GM21825 (cell line): ENCODE measurements at regions not wholly inside any gene's neighbourhood (a gene's known extent, or its start where the extent isn't known, plus 50 kb on each side); places are given as distances from the start of the nearest gene placed in this dataset.

Source experiments
- ATAC-seq: cut with Tn5 transposase; IDR thresholded peaks from one replicate; pipeline ENCODE4 v1.9.1; 2021; ENCODE audit warnings: mild to moderate bottlenecking, moderate library complexity; ENCODE audit not compliant: unreplicated experiment

- no peak for ATAC-seq
Measured at GRCh38 chr7:118671149-118671548, 446.6 kb downstream of the ANKRD7 start.

- no peak for ATAC-seq
Measured at GRCh38 chr7:118684796-118685195, 460.3 kb downstream of the ANKRD7 start.

GRCh38 chr7:118689403-118689802 is 464.9 kb downstream of the ANKRD7 start:
- no peak for ATAC-seq

GRCh38 chr7:118696879-118697278 is 472.4 kb downstream of the ANKRD7 start:
- no peak for ATAC-seq

GRCh38 chr7:118699222-118699621 is 474.7 kb downstream of the ANKRD7 start:
- ATAC-seq: no peak

- ATAC-seq: no peak
Measured at GRCh38 chr7:118708741-118709140, 484.2 kb downstream of the ANKRD7 start.

- no peak for ATAC-seq
Measured at GRCh38 chr7:118711688-118712087, 487.2 kb downstream of the ANKRD7 start.

GRCh38 chr7:118713039-118713438 is 488.5 kb downstream of the ANKRD7 start:
- no peak for ATAC-seq

- ATAC-seq: no peak
Measured at GRCh38 chr7:118720632-118721031, 496.1 kb downstream of the ANKRD7 start.

- ATAC-seq: no peak
Measured at GRCh38 chr7:118731854-118732253, 507.4 kb downstream of the ANKRD7 start.

GRCh38 chr7:118734541-118734940 is 510.0 kb downstream of the ANKRD7 start:
- no peak for ATAC-seq

- ATAC-seq: no peak
Measured at GRCh38 chr7:118735441-118735840, 510.9 kb downstream of the ANKRD7 start.

- no peak for ATAC-seq
Measured at GRCh38 chr7:118737935-118738334, 513.4 kb downstream of the ANKRD7 start.

- no peak for ATAC-seq
Measured at GRCh38 chr7:118745927-118746326, 521.4 kb downstream of the ANKRD7 start.

- no peak for ATAC-seq
Measured at GRCh38 chr7:118747473-118747872, 523.0 kb downstream of the ANKRD7 start.

- ATAC-seq: no peak
Measured at GRCh38 chr7:118753479-118753878, 529.0 kb downstream of the ANKRD7 start.

GRCh38 chr7:118754608-118755007 is 530.1 kb downstream of the ANKRD7 start:
- ATAC-seq: no peak

- no peak for ATAC-seq
Measured at GRCh38 chr7:118755067-118755625, 530.6 kb downstream of the ANKRD7 start.

- ATAC-seq: no peak
Measured at GRCh38 chr7:118757066-118757465, 532.6 kb downstream of the ANKRD7 start.

GRCh38 chr7:118758582-118758981 is 534.1 kb downstream of the ANKRD7 start:
- no peak for ATAC-seq

- ATAC-seq: no peak
Measured at GRCh38 chr7:118759921-118760320, 535.4 kb downstream of the ANKRD7 start.

GRCh38 chr7:118762451-118762850 is 537.9 kb downstream of the ANKRD7 start:
- no peak for ATAC-seq

GRCh38 chr7:118764221-118764620 is 539.7 kb downstream of the ANKRD7 start:
- ATAC-seq: no peak
